ENCODE measurements at regions not wholly inside any gene's neighbourhood (a gene's known extent, or its start where the extent isn't known, plus 50 kb on each side); places are given as distances from the start of the nearest gene placed in this dataset.
"Not testable (repeated sequence)": the region's sequence is repeated elsewhere in the genome, so short reads cannot be mapped to it uniquely, and the experiment has no call there.

DNA sequence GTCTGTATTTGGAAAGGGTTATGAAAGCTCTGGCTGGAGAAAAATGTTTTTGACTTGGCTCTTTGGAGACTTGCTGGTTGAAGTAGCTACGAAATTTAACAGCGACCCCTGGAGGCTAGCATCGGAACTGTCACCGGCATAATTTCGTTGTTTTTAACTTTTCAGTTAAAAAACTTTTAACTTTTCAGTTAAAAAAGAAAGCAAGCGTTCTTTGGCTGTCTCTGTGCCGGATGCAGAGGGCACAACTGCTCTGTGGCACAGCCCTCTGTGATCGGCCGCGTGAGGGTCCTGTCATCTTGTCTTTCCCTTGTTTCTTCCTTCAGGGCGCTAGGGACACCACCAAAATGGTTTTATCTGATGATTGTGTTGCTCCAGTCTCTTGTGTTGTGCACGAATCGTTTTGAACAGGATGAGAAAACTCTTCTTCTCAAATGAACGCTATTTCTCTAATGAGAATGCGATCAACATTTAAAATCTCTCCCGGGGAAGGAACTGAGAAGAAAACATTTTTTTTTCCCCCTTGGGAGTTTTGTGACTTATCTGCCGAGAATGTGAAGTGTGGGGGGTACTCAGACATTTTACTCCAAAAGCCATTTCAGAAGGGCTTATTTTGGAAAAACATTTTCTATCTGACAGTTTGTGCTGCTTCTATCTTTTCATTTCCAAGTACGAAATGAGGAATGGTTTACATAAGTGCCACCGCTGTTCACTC, 57.1 kb downstream of the ADCYAP1 start:
- peak; percentile 2 for DNase-seq

DNA sequence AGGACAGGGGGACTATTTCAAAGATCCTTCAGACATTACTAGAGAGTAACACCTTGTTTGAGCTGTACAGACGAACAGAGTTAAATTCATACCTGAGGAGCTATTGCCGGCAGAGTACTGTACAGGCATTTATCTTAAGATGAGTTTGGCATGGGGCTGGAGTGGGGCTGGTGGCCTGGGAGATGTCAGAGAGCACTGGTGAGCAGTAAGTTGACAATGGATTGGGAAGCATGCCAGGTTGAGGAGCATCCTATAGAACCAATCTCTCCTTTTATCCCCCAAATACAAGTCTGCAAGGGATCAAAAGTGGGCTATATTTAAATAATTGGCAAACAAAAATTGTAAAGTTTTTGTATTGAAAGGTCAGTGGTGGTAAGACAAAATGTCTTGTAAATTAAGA, 58.6 kb downstream of the ADCYAP1 start:
- no peak for DNase-seq

DNA sequence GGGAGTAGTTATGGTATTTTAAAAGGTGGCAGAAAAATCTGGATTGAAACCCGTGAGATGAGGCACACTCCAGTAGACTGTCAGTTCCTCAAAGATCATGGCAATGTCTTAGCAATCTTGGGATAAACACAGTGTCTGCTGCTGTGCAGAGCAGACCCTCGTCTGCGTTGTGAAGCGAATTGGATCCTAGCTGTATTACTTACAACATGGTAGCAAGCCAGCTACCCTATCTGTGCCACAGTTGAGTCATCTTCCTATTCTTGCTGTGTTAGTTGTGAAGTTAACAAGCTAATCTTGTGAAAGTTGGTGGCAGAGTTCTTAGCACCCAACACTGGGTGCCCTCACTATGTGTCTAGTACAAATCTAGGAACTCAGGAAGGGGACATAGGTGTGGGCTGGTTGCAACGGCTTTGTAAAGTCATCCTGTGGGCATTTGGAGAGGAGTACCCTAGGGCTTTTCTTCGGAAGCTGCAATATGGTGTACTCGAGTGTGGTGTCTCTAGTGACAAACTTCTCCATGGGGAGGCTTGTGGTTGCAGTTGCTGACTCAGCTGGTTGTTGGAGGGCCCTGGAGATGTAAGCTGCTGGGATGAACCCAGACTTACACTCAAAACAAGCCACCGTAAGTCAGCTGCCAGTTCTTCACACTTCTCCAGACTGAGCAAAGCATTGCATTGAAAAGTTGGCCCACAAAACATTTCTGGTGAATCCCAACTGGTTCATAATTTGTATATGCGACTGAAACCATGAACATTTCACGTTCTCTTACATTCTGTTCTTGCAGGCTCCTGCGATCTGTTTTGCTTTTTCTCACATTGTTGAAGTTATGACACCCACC, 61.5 kb downstream of the ADCYAP1 start:
- no peak for DNase-seq

DNA sequence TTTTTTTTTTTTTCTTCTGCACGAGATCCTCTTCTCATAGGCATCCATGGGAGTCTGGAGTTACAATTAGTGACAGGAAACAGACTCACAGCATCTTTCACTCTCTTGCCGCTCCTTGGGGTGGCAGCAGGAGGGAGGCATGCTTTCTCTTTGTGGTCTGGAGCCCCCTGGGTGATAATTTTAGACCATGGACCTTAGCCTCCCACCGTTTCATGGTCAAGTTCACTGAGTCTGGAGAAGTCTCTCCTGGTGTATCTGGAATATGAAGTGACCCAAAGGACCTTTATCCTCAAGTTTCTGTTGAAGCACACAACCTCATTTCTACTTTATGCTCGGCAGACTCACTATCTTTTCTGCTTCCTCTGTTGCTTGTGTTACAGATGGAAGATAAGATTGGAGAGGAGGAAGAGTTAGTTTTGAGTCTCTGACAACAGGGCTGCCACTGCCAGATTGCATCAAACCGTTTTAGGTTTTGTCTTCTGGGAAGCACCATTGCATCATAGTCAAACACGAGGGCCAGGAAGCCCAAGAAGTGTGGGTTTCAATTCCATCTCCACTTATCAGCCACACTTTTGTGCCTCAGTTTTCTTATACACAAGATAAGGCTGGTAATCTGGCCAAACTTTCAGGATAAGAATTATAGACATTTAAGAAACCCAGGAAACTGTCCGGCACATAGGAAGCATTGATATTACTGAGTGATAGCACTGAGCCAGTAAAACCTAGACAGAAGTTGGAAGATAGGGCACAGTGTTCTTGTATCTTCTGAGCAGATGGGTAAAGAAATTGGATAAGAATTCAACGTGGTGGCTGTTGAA, 62.3 kb downstream of the ADCYAP1 start:
- DNase-seq = no peak

DNA sequence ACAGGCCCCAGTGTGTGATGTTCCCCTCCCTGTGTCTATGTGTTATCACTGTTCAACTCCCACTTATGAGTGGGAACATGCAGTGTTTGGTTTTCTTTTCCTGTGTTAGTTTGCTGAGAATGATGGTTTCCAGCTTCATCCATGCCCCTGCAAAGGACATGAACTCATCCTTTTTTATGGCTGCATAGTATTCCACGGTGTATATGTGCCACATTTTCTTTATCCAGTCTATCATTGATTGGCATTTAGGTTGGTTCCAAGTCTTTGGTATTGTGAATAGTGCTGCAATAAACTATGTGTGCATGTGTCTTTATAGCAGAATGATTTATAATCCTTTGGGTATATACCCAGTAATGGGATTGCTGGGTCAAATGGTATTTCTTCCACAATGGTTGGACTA, 64.2 kb downstream of the ADCYAP1 start:
- not testable (repeated sequence) for DNase-seq

DNA sequence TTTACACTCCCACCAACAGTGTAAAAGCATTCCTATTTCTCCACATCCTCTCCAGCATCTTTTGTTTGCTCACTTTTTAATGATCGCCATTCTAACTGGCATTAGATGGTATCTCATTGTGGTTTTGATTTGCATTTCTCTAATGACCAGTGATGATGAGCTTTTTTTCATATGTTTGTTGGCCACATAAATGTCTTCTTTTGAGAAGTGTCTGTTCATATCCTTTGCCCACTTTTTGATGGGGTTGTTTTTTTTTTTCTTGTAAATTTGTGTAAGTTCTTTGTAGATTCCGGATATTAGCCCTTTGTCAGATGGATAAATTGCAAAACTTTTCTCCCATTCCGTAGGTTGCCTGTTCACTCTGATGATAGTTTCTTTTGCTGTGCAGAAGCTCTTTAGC, 64.6 kb downstream of the ADCYAP1 start:
- not testable (repeated sequence) for DNase-seq

DNA sequence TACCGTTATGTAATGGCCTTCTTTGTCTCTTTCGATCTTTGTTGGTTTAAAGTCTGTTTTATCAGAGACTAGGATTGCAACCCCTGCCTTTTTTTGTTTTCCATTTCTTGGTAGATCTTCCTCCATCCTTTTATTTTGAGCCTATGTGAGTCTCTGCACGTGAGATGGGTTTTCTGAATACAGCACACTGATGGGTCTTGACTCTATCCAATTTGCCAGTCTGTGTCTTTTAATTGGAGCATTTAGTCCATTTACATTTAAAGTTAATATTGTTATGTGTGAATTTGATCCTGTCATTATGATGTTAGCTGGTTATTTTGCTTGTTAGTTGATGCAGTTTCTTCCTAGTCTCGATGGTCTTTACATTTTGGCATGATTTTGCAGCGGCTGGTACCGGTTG, 69.9 kb downstream of the ADCYAP1 start:
- DNase-seq = not testable (repeated sequence)

DNA sequence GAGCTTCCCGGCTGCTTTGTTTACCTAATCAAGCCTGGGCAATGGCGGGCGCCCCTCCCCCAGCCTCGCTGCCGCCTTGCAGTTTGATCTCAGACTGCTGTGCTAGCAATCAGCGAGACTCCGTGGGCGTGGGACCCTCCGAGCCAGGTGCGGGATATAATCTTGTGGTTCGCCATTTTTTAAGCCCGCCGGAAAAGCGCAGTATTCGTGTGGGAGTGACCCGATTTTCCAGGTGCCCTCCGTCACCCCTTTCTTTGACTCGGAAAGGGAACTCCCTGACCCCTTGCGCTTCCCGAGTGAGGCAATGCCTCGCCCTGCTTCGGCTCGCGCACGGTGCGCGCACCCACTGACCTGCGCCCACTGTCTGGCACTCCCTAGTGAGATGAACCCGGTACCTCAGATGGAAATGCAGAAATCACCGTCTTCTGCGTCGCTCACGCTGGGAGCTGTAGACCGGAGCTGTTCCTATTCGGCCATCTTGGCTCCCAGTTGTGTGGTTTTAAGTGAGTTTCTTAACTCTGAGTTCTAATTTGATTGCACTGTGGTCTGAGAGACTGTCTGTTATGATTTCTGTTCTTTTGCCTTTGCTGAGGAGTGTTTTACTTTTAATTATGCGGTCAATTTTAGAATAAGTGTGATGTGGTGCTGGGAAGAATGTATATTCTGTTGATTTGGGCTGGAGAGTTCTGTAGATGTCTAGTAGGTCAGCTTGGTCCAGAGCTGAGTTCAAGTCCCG, 71.9 kb downstream of the ADCYAP1 start:
- DNase-seq = not testable (repeated sequence)

DNA sequence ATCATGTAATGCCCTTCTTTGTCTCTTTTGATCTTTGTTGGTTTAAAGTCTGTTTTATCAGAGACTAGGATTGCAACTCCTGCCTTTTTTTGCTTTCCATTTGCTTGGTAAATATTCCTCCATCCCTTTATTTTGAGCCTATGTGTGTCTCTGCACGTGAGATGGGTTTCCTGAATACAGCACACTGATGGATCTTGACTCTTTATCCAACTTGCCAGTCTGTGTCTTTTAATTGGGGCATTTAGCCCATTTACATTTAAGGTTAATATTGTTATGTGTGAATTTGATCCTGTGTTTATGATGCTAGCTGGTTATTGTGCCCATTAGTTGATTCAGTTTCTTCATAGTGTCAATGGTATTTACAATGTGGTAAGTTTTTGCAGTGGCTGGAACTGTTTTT, 72.7 kb downstream of the ADCYAP1 start:
- DNase-seq = not testable (repeated sequence)

DNA sequence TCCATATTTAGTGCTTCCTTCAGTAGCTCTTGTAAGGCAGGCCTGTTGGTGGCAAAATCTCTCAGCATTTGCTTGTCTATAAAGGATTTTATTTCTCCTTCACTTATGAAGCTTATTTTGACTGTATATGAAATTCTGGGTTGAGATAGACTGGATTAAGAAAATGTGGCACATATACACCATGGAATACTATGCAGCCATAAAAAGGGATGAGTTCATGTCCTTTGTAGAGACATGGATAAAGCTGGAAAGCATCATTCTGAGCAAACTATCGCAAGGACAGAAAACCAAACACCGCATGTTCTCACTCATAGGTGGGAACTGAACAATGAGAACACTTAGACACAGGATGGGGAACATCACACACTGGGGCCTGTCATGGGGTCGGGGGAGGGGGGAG, 73.1 kb downstream of the ADCYAP1 start:
- not testable (repeated sequence) for DNase-seq

DNA sequence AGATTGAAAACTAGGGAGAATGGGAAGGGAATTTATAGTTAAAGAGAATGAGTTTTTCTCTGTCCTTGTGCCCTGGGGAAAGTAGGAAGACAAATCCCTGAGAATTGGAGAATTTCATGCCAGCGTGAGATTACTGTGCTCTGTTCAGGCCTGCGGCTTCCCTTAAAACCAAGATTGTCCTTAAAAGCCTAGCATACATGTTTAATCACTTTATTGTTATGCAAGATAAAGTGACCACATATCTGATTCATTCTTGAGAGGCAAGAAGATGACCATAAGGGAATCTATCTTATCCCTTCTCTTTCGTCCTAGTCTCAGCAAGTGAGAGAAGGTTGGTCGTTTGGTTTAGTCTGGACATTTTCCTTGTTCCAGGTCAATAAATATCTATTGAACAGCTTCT, 75.9 kb downstream of the ADCYAP1 start:
- no peak for DNase-seq

DNA sequence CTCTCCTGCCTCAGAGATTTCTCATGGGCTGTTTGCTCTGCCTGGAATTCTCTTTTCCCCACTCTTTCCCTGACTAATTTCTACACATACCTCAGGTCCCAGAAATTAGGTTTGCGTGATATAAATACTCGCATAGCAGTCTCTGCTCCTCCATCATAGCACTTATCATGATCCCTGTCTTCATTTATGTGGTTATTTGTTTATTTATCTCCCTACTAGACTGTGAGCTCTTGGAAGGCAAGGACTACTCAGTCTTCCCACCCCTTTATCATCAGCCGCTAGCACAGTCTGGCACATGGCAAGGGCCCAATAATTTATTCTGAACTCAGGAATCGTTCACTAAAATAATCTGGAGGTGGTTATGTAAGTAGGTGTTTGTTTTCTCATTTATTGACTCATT, 79.3 kb downstream of the ADCYAP1 start:
- DNase-seq = no peak

DNA sequence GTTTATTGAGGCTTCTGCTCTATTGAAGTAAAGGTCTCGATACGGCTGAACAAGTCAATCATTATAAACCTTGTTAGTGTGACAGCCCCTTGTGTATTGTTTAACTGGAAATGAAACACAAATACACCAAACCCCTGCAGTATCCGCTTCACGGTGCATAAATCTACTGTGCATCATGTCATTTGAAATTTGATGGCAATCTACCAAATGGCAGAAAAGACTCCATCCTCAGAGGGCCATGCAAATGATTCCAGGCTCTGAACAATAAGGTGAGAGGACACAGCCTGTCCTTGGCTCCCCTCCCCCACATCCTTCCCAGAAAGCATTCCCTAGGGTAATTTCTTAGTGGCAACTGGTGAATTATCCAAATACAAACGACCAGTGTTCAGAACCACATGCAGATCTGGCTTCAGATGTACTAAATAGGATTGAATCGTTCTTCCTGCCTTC, 80.6 kb downstream of the ADCYAP1 start:
- peak; percentile 86 for DNase-seq

DNA sequence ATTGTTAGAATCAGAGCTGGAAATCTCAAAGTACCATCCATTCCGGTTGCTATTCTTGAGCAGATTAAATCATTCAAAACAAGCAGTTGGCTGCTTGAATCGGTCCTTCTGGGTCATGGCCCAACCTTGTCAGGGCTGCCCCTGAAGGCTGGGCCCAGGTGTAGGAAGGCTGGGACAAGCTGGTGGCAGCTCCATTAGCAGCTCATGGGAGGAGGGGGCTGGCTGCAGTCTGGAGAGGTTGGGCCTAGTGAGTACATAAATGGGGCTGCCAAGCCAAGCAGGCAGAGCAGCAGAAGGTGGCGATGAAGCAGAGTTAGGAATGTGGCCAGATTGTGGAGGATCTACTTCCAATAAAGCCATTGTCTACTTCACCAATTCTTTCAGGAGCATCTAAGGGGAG, 81.4 kb downstream of the ADCYAP1 start:
- DNase-seq = peak; percentile 63

DNA sequence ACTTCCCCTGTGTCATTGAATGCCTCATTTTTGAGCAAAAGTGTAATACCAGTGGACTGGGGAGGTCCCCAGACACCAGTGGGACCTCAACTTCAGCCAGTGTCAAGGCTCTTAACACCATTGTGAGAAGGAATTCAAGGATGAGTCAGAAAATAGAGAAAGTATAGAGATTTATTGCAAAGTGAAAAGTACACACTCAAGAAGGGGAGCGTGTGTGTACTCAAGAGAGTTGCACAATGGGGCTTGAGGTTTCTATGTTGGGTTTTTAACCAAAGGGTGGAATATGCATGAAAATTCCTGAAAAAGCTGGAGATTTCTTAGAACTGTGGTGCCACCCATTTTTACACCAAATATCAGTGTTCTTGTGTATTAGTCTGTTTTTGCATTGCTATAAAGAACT, 81.9 kb downstream of the ADCYAP1 start:
- no peak for DNase-seq

DNA sequence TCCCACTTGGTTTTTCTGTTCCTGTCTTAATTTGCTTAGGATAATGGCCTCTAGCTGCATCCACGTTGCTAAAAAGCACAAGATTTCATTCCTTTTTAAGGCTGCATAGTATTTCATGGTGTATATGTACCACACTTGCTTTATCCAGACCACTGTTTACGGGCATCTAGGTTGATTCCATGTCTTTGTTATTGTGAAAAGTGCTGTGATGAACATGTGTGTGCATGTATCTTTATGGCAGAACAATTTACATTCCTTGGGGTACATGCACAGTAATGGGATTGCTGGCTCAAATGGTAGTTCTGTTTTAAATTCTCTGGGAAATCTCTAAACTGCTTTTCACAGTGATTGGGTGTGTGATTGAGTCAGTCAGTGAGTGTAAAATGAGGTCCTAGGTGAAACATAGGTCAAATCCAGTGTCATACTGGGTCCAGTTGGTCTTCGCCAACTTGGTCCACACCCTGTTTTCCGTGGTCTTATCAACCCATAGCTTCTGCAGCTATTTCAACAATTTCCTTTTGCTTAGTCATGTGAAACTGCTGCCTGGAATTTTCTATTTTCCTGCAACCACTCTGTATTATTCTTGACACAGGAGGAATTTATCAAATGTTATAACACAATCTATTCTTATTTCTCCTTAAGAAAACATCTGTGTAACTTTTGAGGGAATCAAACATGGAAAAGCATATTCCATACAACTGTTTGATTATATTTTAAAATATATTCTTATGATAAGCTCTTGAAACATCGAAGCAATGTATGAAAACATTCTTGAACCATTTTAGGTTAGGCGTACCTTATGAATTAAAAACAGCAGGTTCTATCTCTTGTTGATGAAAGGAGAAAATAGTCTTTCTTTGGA, 82.9 kb downstream of the ADCYAP1 start:
- DNase-seq = no peak

DNA sequence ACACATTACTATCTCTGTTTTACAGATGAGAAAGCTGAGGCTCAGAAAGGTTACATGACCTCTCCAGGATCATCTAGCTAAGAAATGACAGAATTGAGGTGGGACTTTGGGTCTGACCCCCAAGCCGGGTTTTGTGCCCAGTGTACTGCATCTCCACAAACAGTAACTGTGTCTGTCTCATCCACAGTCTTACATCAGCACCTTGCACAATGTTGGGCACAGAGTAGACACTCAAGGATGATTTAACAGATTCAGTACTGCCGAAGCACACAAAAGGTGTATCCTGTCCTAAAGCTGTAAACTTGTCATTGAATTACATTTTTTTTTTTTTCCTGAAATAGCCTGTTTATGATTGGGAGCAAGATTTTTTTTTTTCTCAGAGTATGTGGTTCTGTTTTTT, 84.8 kb downstream of the ADCYAP1 start:
- DNase-seq = no peak

DNA sequence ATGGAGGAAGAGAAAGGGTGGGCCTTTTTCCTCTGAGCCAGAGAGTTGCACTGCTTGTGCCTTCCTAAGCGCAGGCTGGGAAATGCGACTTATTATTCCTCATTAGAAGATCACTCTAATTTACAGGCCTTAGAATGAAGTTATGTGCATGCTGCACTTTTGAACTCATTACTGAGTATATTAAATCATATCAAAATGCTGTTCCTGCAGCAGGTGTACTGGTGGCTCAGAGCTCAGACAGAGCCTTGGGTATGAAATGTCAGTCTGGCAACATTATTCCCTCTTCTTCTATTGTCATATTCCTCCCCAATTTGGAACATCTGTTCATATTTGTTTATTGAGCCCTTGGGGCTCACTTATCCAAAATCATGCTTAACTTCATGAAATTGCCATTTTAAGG, 85.5 kb downstream of the ADCYAP1 start:
- no peak for DNase-seq

DNA sequence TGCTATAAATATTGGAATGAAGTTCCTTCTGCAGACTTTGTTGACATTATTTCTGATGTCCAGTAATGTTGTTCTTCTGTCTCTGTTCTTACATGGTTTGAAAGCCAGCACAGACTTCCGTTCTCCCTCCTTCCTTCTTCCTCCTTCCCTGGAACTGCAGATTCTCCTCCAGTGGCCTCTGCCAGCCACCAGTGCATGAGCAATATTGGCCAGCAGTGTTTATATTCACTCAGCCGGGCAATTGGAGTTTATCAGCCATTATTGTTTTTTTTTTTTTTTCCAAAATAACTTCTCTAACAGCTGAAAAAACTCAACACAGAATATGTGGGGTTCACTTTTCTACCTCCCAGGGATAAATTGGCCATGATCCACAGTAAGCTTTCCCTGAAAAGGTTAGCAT, 86.8 kb downstream of the ADCYAP1 start:
- no peak for DNase-seq

DNA sequence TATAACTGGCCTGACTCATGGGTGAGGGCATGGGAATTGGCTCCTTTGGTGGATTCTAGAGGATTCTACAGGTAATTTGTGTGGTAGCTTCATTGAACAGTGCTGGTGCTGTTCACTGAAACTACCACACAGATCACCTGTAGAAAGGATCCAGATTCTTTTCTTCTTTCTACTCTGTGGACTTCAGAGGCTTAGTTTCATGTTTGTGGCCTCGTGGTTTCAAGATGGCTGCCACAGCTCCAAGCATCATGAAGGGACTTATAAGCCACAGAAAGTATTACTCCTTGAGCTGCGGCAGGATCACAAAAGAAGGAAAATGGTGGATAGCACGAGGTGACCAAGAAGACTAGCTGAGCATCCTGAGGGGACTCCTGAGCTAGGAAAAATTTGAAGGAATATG, 88.9 kb downstream of the ADCYAP1 start:
- no peak for DNase-seq

DNA sequence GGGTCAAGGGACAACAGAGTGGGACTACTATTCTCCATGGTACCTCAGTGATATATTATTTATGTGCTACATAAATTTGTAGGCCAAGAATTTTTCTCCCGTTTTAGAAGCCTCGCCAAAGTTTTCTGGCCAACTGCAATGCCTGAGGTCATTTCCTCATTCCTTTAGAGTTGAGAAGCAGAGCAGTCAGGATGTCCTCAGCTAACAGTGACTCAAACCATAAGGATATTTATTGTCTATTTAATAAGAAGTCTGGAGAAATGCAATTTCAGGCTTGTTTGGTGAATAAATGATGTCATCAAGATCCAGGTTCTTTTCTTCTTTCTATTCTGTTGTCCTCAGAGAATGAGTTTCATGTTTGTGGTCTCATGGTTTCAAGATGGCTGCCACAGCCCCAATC, 91.0 kb downstream of the ADCYAP1 start:
- no peak for DNase-seq

DNA sequence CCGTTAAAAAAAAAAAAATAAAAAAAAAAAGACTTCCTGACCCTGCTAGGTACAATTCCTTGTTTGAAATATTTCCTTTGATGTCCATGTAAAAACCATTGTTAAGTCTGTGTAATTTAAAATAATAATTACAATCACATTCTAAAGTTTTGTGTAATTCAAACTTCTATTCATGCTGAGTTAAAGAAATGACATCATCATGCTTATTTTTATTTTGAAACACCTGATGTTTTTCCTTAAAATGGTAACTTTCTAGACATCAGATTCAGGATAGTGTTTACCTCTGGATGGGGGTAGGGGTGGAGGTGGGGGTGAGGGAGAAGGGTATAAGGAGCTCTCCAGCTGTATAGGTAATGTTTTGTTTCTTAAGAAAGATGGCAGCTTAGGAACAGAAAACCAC, 92.8 kb downstream of the ADCYAP1 start:
- DNase-seq = no peak

Measured in NCI-H1694 treated with DMSO at 0.1 percent for 48 hours (cell line).